Body of pancreas (tissue), 4 donors: ENCODE measurements at regions not wholly inside any gene's neighbourhood (a gene's known extent, or its start where the extent isn't known, plus 50 kb on each side); places are given as distances from the start of the nearest gene placed in this dataset.
A peak's percentile ranks its signal among the peaks of the same experiment; 100 is the strongest.

Experiments
- ATAC-seq: fragments of 150-250 bp; one replicate; pipeline ENCODE4 v1.9.1; 2016
- DNase-seq, 4 donors: peaks; one replicate each; pipeline ENCODE4 v3.0.0-alpha.2; 2019
- H3K27ac ChIP-seq, 4 donors: fragments of 200-600 bp; sonication (generic); 1 replicate in 3 of 4; 2 replicates in 1 of 4; pipeline versions ENCODE4 v1.5.1 to v1.6.1; 2016 to 2019; ENCODE audit warnings: mild to moderate bottlenecking in 1 of 4, mixed read lengths in 1 of 4, moderate library complexity in 1 of 4
- H3K27me3 ChIP-seq, 2 donors: fragments of 200-600 bp; sonication (generic); one replicate each; pipeline ENCODE4 v1.6.0; 2016; ENCODE audit warnings: mild to moderate bottlenecking in 1 of 2
- H3K36me3 ChIP-seq, 2 donors: fragments of 200-600 bp; sonication (generic); replicated peaks in 1 of 2; 2 replicates each; pipeline ENCODE4 v1.5.1; 2016; ENCODE audit warnings: low read depth in 2 of 2; ENCODE audit not compliant: insufficient read depth in 1 of 2
- H3K4me1 ChIP-seq: fragments of 200-600 bp; sonication (generic); one replicate; pipeline ENCODE4 v1.6.0; 2016
- H3K4me3 ChIP-seq, 2 donors: fragments of 200-600 bp; sonication (generic); 1 replicate in 1 of 2; 2 replicates in 1 of 2; pipeline ENCODE4 v1.5.1; 2016 to 2019
- H3K9me3 ChIP-seq, 3 donors: fragments of 200-600 bp; sonication (generic); 1 replicate in 2 of 3; 2 replicates in 1 of 3; pipeline ENCODE4 v1.5.1; 2016
- POLR2A ChIP-seq, 3 donors: fragments of 450-650 bp; IDR thresholded peaks; one replicate each; pipeline ENCODE4 v1.6.1; 2016; ENCODE audit warnings: antibody characterized with exemption in 3 of 3, mild to moderate bottlenecking in 2 of 3
- WGBS, 2 donors: methylation state at CpG; one replicate each; pipeline ENCODE4 v1.1.5; 2017; 5-methylcytosine and 5-hydroxymethylcytosine counted together
- intact Hi-C: fragments of 100-400 bp; cut with DNase I; formaldehyde crosslinking; loops from one replicate; pipeline ENCODE4 v1.15.1; 2023
- TF ChIP-seq, protein P1 (sequence below), 7 experiments: fragments of 450-650 bp in 4 of 7; fragments of 200-600 bp in 3 of 7; sonication (generic) in 3 of 7; IDR thresholded peaks; one replicate each; pipeline ENCODE4 v1.5.1; 2016 to 2019; ENCODE audit warnings: antibody characterized with exemption in 7 of 7

DNA sequence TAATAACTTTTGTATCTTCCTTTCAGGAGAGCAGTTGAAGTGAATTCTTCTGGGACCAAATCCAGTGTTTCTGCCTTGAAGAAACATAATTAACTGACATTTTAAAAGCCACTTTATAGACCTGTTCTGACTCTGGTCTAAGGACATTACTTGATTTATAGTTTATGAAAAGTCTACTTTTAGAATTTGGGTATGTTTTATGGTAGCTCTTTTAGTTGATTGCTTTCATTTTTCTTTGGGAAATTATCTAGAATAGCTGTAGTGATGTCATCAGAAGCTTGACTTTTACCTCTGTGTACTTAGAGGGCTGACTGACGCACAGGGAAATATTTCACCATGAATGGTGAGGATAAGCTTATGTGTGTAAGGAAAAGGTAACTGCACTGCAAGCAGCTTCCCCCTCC lies 131.8 kb upstream of the LIMCH1 start:
- Histone ChIP-seq H3K27ac (peak overlapping the region in 1 of 4 donors; percentile 28), H3K4me1 (peaks cover 13% of the 10 kb centered on the region), H3K4me3 (no peak overlapping the region), H3K27me3 (no peaks in the 10 kb centered on the region), H3K9me3 (no peaks in the 10 kb centered on the region), H3K36me3 (no peaks in the 10 kb centered on the region)
- DNase-seq = peak in 1 of 4 donors; percentile 10
- TF ChIP-seq, protein P1, sequence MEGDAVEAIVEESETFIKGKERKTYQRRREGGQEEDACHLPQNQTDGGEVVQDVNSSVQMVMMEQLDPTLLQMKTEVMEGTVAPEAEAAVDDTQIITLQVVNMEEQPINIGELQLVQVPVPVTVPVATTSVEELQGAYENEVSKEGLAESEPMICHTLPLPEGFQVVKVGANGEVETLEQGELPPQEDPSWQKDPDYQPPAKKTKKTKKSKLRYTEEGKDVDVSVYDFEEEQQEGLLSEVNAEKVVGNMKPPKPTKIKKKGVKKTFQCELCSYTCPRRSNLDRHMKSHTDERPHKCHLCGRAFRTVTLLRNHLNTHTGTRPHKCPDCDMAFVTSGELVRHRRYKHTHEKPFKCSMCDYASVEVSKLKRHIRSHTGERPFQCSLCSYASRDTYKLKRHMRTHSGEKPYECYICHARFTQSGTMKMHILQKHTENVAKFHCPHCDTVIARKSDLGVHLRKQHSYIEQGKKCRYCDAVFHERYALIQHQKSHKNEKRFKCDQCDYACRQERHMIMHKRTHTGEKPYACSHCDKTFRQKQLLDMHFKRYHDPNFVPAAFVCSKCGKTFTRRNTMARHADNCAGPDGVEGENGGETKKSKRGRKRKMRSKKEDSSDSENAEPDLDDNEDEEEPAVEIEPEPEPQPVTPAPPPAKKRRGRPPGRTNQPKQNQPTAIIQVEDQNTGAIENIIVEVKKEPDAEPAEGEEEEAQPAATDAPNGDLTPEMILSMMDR (IDR thresholded peaks at IDR 0.05) = no peak
- TF ChIP-seq POLR2A (IDR thresholded peaks at IDR 0.05) = no peak
- intact Hi-C loops = no loop called here
- 41 to 48% methylated on average over 1 of the region's 1 CpG for WGBS, 2 donors
- ATAC-seq = peak; percentile 42

DNA sequence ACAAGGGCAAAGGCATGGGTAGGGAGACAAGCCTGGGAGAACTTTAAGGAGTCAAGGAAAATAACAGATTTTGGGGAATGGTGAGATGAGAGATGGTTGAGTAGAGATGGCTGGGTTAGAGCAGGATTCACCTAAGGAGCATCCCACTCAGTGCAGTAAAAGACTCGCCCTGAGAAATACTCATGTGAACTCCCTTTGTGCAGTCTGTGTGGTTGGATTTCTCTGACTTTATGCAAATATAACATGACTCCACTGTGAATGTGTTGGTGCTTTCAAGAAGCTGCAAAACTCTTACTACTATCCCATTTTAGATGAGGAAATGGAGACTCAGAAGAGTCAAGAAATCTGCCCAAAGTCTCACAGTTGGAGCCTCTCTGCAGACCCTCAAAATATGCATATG lies 129.8 kb upstream of the LIMCH1 start:
- DNase-seq (no peak), ATAC-seq (no peak)
- TF ChIP-seq, protein P1 (IDR thresholded peaks at IDR 0.05) = no peak
- TF ChIP-seq POLR2A (IDR thresholded peaks at IDR 0.05) = no peak
- intact Hi-C loops = no loop called here
- Histone ChIP-seq H3K27me3 (no peaks in the 10 kb centered on the region), H3K27ac (no peak overlapping the region), H3K4me3 (no peak overlapping the region), H3K4me1 (peaks cover 13% of the 10 kb centered on the region), H3K9me3 (no peaks in the 10 kb centered on the region), H3K36me3 (no peaks in the 10 kb centered on the region)
- 0 to 13% methylated on average over 1 of the region's 1 CpG for WGBS, 2 donors

DNA sequence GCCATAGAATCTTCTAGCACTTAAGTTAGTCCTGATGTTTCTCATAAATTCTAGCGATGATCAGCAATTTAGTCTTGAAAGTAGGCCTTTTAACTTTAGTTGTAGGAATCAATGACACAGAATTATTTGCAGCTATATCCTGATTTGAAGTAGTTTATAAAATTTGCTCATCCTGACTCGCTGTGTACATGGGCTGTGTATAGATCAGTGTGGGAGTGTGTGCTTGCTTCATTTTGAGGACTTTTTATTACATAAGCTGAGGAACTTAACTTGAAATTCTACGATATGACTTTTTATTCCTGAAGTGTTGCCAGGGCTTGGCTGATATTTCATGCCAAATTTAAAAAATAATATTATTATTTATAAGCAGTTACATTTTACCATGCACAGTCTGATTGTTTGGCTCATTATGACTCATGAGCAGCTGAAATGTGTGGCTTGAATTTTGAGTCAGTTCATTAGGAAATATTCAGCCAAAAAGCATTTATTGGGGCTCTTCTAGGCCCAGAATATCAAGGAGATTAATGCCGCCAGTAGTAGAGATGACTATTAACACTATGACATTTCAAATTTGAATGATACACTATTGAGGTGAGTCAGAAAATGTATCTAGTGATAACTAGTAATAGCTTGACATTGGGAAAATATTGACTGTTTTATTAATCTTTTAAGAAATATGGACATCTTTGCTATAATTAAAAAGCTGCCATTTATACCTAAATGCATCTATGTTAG lies 128.9 kb upstream of the LIMCH1 start:
- WGBS, 2 donors = 84 to 85% methylated on average over 4 of the region's 4 CpGs
- H3K4me1 ChIP-seq = peaks cover 13% of the 10 kb centered on the region
- TF ChIP-seq, protein P1 (IDR thresholded peaks at IDR 0.05) = no peak
- no peak for TF ChIP-seq POLR2A (IDR thresholded peaks at IDR 0.05)
- H3K4me3 ChIP-seq = no peak overlapping the region
- no peaks in the 10 kb centered on the region for H3K36me3 ChIP-seq
- intact Hi-C loops = no loop called here
- no peaks in the 10 kb centered on the region for H3K9me3 ChIP-seq
- H3K27me3 ChIP-seq = no peaks in the 10 kb centered on the region
- no peak for ATAC-seq
- no peak for DNase-seq
- no peak overlapping the region for H3K27ac ChIP-seq

DNA sequence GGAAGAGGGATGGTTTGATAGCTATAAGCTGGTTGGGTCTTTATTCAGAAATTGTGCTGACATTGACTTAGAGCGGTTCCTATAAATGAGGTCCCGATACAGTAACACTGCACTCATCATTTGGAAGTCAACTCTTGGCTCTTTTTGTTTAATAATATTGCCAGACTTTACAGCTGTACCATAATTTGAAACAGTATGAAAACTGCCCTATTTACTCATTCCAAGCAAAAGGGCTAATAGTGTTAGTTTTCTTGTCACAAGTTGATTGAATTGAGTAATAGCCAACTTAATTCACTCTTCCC lies 128.4 kb upstream of the LIMCH1 start:
- 87 to 88% methylated on average over 2 of the region's 2 CpGs for WGBS, 2 donors
- intact Hi-C loops = no loop called here

DNA sequence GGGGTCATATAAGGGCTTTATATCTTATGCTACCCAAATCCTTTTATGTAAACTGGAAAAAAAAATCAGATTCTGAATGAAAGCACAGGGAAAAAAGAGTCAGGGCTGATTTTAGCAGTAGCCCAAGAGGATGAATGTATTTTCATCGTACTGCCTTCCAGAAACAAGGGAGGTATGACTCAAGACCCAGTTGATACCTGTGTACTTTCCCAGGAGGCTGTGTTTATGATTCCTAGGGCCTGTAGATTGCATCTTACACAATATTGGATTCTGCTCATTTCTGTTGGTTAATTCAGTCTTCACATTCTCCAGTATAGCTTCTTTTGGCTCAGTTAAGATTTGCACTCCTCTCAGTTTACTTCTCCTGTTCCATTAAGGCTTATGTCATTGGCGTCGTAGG lies 127.9 kb upstream of the LIMCH1 start:
- H3K4me1 ChIP-seq = peaks cover 13% of the 10 kb centered on the region
- WGBS, 2 donors = 83 to 87% methylated on average over 3 of the region's 3 CpGs
- H3K4me3 ChIP-seq = no peak overlapping the region
- no peaks in the 10 kb centered on the region for H3K9me3 ChIP-seq
- no peak for ATAC-seq
- no peaks in the 10 kb centered on the region for H3K36me3 ChIP-seq
- no peak overlapping the region for H3K27ac ChIP-seq
- no peak for DNase-seq
- TF ChIP-seq POLR2A (IDR thresholded peaks at IDR 0.05) = no peak
- TF ChIP-seq, protein P1 (IDR thresholded peaks at IDR 0.05) = no peak
- intact Hi-C loops = no loop called here
- no peaks in the 10 kb centered on the region for H3K27me3 ChIP-seq

More for the DNA sequence above, 128.4 kb upstream of the LIMCH1 start:
- no peaks in the 10 kb centered on the region for H3K27me3 ChIP-seq
- H3K4me1 ChIP-seq = peaks cover 13% of the 10 kb centered on the region
- H3K9me3 ChIP-seq = no peaks in the 10 kb centered on the region
- no peak overlapping the region for H3K27ac ChIP-seq
- TF ChIP-seq POLR2A (IDR thresholded peaks at IDR 0.05) = no peak
- no peak for DNase-seq
- ATAC-seq = no peak
- H3K4me3 ChIP-seq = no peak overlapping the region
- H3K36me3 ChIP-seq = no peaks in the 10 kb centered on the region
